CD14-positive monocyte (primary cell): ENCODE measurements at regions not wholly inside any gene's neighbourhood (a gene's known extent, or its start where the extent isn't known, plus 50 kb on each side); places are given as distances from the start of the nearest gene placed in this dataset.

Experiments used
- DNase-seq, 3 donors: peaks; one replicate each; pipeline ENCODE4 v3.0.0-alpha.2; 2011 to 2022
- H2AFZ ChIP-seq: 2 replicates; pipeline ENCODE4 v1.6.0; 2012; ENCODE audit warnings: mild to moderate bottlenecking, low read depth, low read length, inconsistent platforms; ENCODE audit not compliant: insufficient read depth, poor library complexity, severe bottlenecking
- H3K27ac ChIP-seq, 2 donors: 1 replicate in 1 of 2; 2 replicates in 1 of 2; pipeline ENCODE4 v1.5.1; 2012 to 2013; ENCODE audit warnings: low read length in 2 of 2, control low read depth in 1 of 2, inconsistent platforms in 1 of 2, low read depth in 1 of 2, mild to moderate bottlenecking in 1 of 2
- H3K27me3 ChIP-seq, 2 donors: one replicate each; pipeline versions ENCODE4 v1.6.0 to v1.6.1; 2011 to 2013; ENCODE audit warnings: low read length in 2 of 2; ENCODE audit not compliant: control insufficient read depth in 2 of 2, insufficient read depth in 2 of 2
- H3K36me3 ChIP-seq, 2 donors: replicated peaks in 1 of 2; 1 replicate in 1 of 2; 2 replicates in 1 of 2; pipeline versions ENCODE4 v1.5.1 to v1.6.1; 2012 to 2013; ENCODE audit warnings: low read length in 2 of 2, control low read depth in 1 of 2, inconsistent platforms in 1 of 2, mild to moderate bottlenecking in 1 of 2; ENCODE audit not compliant: insufficient read depth in 2 of 2, control insufficient read depth in 1 of 2
- H3K4me1 ChIP-seq, 2 donors: 1 replicate in 1 of 2; 2 replicates in 1 of 2; pipeline versions ENCODE4 v1.5.1 to v1.6.1; 2012 to 2013; ENCODE audit warnings: low read length in 2 of 2, control low read depth in 1 of 2, inconsistent platforms in 1 of 2, mild to moderate bottlenecking in 1 of 2, moderate library complexity in 1 of 2; ENCODE audit not compliant: insufficient read depth in 2 of 2, control insufficient read depth in 1 of 2
- H3K4me2 ChIP-seq: replicated peaks from 2 replicates; pipeline ENCODE3; 2012; ENCODE audit warnings: low read length, moderate library complexity, mild to moderate bottlenecking; ENCODE audit not compliant: poor library complexity, severe bottlenecking; ENCODE audit errors: extremely low read depth
- H3K4me3 ChIP-seq, 3 experiments: fragments of 200-600 bp in 1 of 3; sonication (generic) in 1 of 3; replicated peaks in 1 of 3; 1 replicate in 2 of 3; 2 replicates in 1 of 3; pipeline ENCODE4 v1.5.1; 2011 to 2013; ENCODE audit warnings: low read length in 3 of 3, mild to moderate bottlenecking in 3 of 3, control low read depth in 2 of 3, low read depth in 2 of 3, inconsistent platforms in 1 of 3, moderate library complexity in 1 of 3
- H3K79me2 ChIP-seq: 2 replicates; pipeline ENCODE4 v1.6.0; 2012; ENCODE audit warnings: mild to moderate bottlenecking, control low read depth, inconsistent platforms, low read length, moderate library complexity; ENCODE audit not compliant: insufficient read depth
- H3K9ac ChIP-seq: 2 replicates; pipeline ENCODE4 v1.6.0; 2017; ENCODE audit warnings: low read length, mild to moderate bottlenecking; ENCODE audit not compliant: insufficient read depth, poor library complexity, severe bottlenecking
- H3K9me3 ChIP-seq, 2 donors: replicated peaks in 1 of 2; 1 replicate in 1 of 2; 2 replicates in 1 of 2; pipeline versions ENCODE4 v1.5.1 to v1.6.1; 2012 to 2013; ENCODE audit warnings: low read length in 2 of 2, control low read depth in 1 of 2; ENCODE audit not compliant: control insufficient read depth in 1 of 2, insufficient read depth in 1 of 2
- H4K20me1 ChIP-seq: 2 replicates; pipeline ENCODE4 v1.6.0; 2012; ENCODE audit warnings: mild to moderate bottlenecking, low read length, control low read depth, moderate library complexity; ENCODE audit not compliant: insufficient read depth
- H3K27ac Mint-ChIP-seq, 7 donors: one replicate each; pipeline ENCODE4 v1.8.0; 2020; ENCODE audit warnings: mild to moderate bottlenecking in 7 of 7, mixed read lengths in 7 of 7, moderate library complexity in 6 of 7, inconsistent platforms in 2 of 7
- H3K27me3 Mint-ChIP-seq, 3 donors: one replicate each; pipeline ENCODE4 v1.8.0; 2021 to 2022; ENCODE audit warnings: low read depth in 3 of 3, mild to moderate bottlenecking in 3 of 3, mixed read lengths in 3 of 3, moderate library complexity in 3 of 3, inconsistent platforms in 1 of 3
- H3K36me3 Mint-ChIP-seq, 2 donors: one replicate each; pipeline ENCODE4 v1.8.0; 2020; ENCODE audit warnings: mixed read lengths in 2 of 2, inconsistent platforms in 1 of 2, mild to moderate bottlenecking in 1 of 2
- H3K4me1 Mint-ChIP-seq: one replicate; pipeline ENCODE4 v1.8.0; 2020; ENCODE audit warnings: mild to moderate bottlenecking, mixed read lengths
- H3K4me3 Mint-ChIP-seq, 2 donors: one replicate each; pipeline ENCODE4 v1.8.0; 2020; ENCODE audit warnings: mild to moderate bottlenecking in 2 of 2, mixed read lengths in 2 of 2, moderate library complexity in 1 of 2
- H3K9me3 Mint-ChIP-seq, 7 donors: one replicate each; pipeline ENCODE4 v1.8.0; 2020 to 2022; ENCODE audit warnings: mixed read lengths in 7 of 7, mild to moderate bottlenecking in 6 of 7, moderate library complexity in 6 of 7, inconsistent platforms in 2 of 7
- WGBS: methylation state at CpG from one replicate; pipeline ENCODE4 v1.1.5; 2013; ENCODE audit warnings: missing lambda C conversion rate; ENCODE audit not compliant: insufficient coverage; 5-methylcytosine and 5-hydroxymethylcytosine counted together
- intact Hi-C, 2 donors: fragments of 100-400 bp; cut with micrococcal nuclease; formaldehyde crosslinking; loops; one replicate each; pipeline versions ENCODE4 v1.15.0 to v1.15.1; 2023
- TF ChIP-seq, protein P1 (sequence below): fragments of 200-600 bp; IDR thresholded peaks from one replicate; pipeline ENCODE4 v1.8.0; 2022; ENCODE audit warnings: antibody characterized with exemption, mild to moderate bottlenecking

DNA sequence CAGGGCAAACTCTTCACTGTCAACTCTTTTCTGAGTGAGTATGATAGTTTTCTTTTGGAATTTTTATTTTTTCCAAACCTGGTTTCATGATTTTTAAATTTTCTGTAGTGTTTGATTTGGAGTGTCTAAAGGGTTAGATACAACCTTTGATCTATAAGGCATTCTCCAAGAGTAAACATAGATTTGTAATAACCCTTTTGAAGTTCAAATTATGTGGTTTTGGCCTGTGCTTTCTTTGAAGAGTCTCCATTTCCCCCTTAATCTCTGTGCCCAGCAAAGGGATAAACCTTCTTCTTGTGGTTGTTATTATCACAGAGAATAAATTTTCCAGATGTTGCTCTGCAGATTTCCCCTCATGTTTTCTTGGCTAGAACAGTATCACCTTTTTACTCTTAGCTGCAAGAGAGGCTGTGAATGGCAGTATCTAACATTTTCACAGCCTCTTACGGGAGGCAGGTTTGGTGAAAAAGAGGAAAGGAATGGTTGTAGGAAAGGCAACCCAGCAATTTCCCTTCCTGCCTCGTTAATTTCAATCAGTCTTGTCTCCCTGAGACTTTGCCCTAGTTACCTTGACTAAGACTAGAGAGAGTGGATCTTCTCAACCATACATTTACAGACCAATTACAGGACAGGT lies 83.3 kb upstream of the AKIRIN2 start:
- Histone ChIP-seq H3K27me3 (no peaks in the 10 kb centered on the region), H4K20me1 (no peaks in the 10 kb centered on the region), H3K9me3 (no peaks in the 10 kb centered on the region), H2AFZ (no peak overlapping the region), H3K4me1 (peaks cover 20 to 23% of the 10 kb centered on the region in 2 donors), H3K9ac (no peak overlapping the region), H3K4me3 (no peak overlapping the region), H3K36me3 (no peaks in the 10 kb centered on the region), H3K27ac (no peak overlapping the region), H3K4me2 (no peak overlapping the region), H3K79me2 (no peaks in the 10 kb centered on the region)
- Mint-ChIP-seq H3K9me3 (peaks cover 0 to 2% (median 0%) of the 10 kb centered on the region in 7 donors), H3K27me3 (no peaks in the 10 kb centered on the region), H3K27ac (no peak overlapping the region), H3K4me1 (peaks cover 20% of the 10 kb centered on the region), H3K4me3 (no peak overlapping the region), H3K36me3 (no peaks in the 10 kb centered on the region)
- no CpG with 5 or more reads among the region's 2 CpGs for WGBS
- intact Hi-C loops = no loop called here
- DNase-seq = no peak
- TF ChIP-seq, protein P1, sequence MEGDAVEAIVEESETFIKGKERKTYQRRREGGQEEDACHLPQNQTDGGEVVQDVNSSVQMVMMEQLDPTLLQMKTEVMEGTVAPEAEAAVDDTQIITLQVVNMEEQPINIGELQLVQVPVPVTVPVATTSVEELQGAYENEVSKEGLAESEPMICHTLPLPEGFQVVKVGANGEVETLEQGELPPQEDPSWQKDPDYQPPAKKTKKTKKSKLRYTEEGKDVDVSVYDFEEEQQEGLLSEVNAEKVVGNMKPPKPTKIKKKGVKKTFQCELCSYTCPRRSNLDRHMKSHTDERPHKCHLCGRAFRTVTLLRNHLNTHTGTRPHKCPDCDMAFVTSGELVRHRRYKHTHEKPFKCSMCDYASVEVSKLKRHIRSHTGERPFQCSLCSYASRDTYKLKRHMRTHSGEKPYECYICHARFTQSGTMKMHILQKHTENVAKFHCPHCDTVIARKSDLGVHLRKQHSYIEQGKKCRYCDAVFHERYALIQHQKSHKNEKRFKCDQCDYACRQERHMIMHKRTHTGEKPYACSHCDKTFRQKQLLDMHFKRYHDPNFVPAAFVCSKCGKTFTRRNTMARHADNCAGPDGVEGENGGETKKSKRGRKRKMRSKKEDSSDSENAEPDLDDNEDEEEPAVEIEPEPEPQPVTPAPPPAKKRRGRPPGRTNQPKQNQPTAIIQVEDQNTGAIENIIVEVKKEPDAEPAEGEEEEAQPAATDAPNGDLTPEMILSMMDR = no peak

DNA sequence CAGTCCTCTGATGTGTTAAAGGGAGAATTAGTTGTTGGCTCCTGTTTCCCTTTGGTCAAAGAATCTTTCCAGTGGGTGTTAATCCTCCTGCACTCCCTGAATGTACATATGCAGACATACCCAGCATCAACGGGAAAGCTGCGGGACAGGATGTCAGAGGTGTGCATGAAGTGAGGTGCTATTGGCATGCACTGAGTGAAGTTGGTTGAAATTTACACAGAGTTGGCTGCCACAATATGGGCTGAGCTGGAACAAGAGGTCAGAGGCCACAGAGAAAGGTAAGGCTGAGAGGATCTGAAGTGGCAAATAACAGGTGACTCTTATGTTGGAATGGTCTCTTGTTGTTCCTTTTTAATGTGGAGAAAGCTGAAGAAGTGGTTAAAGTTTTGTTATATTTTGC lies 82.7 kb upstream of the AKIRIN2 start:
- no CpG with 5 or more reads among the region's 2 CpGs for WGBS
- intact Hi-C loops = no loop called here

More for the DNA sequence above, 82.7 kb upstream of the AKIRIN2 start:
- H3K27ac ChIP-seq = no peak overlapping the region
- no peaks in the 10 kb centered on the region for H3K79me2 ChIP-seq
- H3K9me3 Mint-ChIP-seq = peaks cover 0 to 2% (median 0%) of the 10 kb centered on the region in 7 donors
- no peaks in the 10 kb centered on the region for H3K27me3 Mint-ChIP-seq
- no peaks in the 10 kb centered on the region for H3K36me3 ChIP-seq
- H3K4me1 Mint-ChIP-seq = peaks cover 14% of the 10 kb centered on the region
- TF ChIP-seq, protein P1 = no peak
- no peak overlapping the region for H2AFZ ChIP-seq
- no peak overlapping the region for H3K4me3 Mint-ChIP-seq
- H3K4me3 ChIP-seq = no peak overlapping the region
- H3K4me1 ChIP-seq = peaks cover 14 to 17% of the 10 kb centered on the region in 2 donors
- H3K9me3 ChIP-seq = no peaks in the 10 kb centered on the region
- H3K36me3 Mint-ChIP-seq = no peaks in the 10 kb centered on the region
- H3K4me2 ChIP-seq = no peak overlapping the region
- peak overlapping the region in 2 of 7 donors; percentile 17 to 73 for H3K27ac Mint-ChIP-seq
- no peak overlapping the region for H3K9ac ChIP-seq
- H4K20me1 ChIP-seq = no peaks in the 10 kb centered on the region
- H3K27me3 ChIP-seq = no peaks in the 10 kb centered on the region
- DNase-seq = no peak
